Sigmoid colon (tissue), 6 donors: ENCODE measurements at regions not wholly inside any gene's neighbourhood (a gene's known extent, or its start where the extent isn't known, plus 50 kb on each side); places are given as distances from the start of the nearest gene placed in this dataset.

Experiments
- DNase-seq: peaks from one replicate; pipeline ENCODE4 v3.0.0-alpha.2; 2019
- H3K27ac ChIP-seq, 4 donors: fragments of 200-600 bp; sonication (generic); one replicate each; pipeline ENCODE4 v1.5.1; 2016 to 2019; ENCODE audit warnings: mild to moderate bottlenecking in 1 of 4
- H3K27me3 ChIP-seq, 3 donors: fragments of 200-600 bp; sonication (generic); one replicate each; pipeline ENCODE4 v1.5.1; 2019; ENCODE audit warnings: mild to moderate bottlenecking in 1 of 3
- H3K36me3 ChIP-seq, 4 donors: fragments of 200-600 bp; sonication (generic); one replicate each; pipeline ENCODE4 v1.5.1; 2016 to 2019
- H3K4me1 ChIP-seq, 4 donors: fragments of 200-600 bp; sonication (generic); one replicate each; pipeline ENCODE4 v1.5.1; 2017 to 2019
- H3K4me3 ChIP-seq, 4 donors: fragments of 200-600 bp; sonication (generic); one replicate each; pipeline ENCODE4 v1.5.1; 2017 to 2019; ENCODE audit warnings: mild to moderate bottlenecking in 2 of 4, moderate library complexity in 1 of 4
- H3K9me3 ChIP-seq, 4 donors: fragments of 200-600 bp in 3 of 4; sonication (generic) in 3 of 4; one replicate each; pipeline versions ENCODE4 v1.5.1 to v1.6.1; 2013 to 2019
- EP300 ChIP-seq, 4 donors: sonication (generic); formaldehyde crosslinking; IDR thresholded peaks; one replicate each; pipeline ENCODE4 v1.6.1; 2017; ENCODE audit warnings: antibody characterized with exemption in 4 of 4
- POLR2A ChIP-seq, 2 donors: fragments of 450-650 bp; IDR thresholded peaks; one replicate each; pipeline ENCODE4 v1.6.1; 2016; ENCODE audit warnings: antibody characterized with exemption in 2 of 2, mild to moderate bottlenecking in 2 of 2, moderate library complexity in 2 of 2
- POLR2AphosphoS5 ChIP-seq, 4 donors: sonication (generic); formaldehyde crosslinking; IDR thresholded peaks; one replicate each; pipeline ENCODE4 v1.6.1; 2017; ENCODE audit warnings: antibody characterized with exemption in 4 of 4
- WGBS, 2 donors: extraction: QIAGEN DNeasy Blood & Tissue Kit; methylation state at CpG; one replicate each; pipeline ENCODE4 v1.1.7; 2013; 5-methylcytosine and 5-hydroxymethylcytosine counted together
- intact Hi-C: fragments of 100-400 bp; cut with DNase I; formaldehyde crosslinking; loops from one replicate; pipeline ENCODE4 v1.15.1; 2023
- TF ChIP-seq, protein P1 (sequence below), 4 experiments: fragments of 450-650 bp in 3 of 4; fragments of 200-600 bp in 1 of 4; IDR thresholded peaks; one replicate each; pipeline ENCODE4 v1.5.1; 2016 to 2019; ENCODE audit warnings: antibody characterized with exemption in 4 of 4, mild to moderate bottlenecking in 3 of 4, moderate library complexity in 2 of 4
- donor health status: healthy with polysubstance abuse.
- donor health status: healthy.

DNA sequence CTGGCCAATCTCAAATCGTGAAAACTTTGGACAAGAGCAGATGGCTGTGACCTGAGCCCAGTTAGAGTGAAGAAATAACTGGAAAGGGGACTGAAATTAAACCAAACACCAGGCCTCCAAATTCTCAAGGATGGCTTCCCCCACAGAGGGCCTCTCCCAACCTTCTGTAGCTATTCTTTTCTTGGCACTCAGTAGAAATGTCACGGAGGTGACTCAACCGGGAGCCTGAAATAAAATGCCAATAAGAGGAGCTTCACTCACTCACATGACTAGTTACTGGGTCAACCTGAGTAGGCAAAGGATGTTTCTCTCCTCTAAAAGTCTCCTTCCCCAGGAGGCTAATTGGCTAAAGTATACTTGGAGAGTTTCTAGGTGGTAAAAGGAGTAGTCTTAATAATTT lies 230.7 kb downstream of the MAF start:
- DNase-seq: no peak
- H3K4me1 ChIP-seq: no peaks in the 10 kb centered on the region
- no peak overlapping the region for H3K4me3 ChIP-seq
- H3K27me3 ChIP-seq: no peaks in the 10 kb centered on the region
- intact Hi-C loops: no loop called here
- peaks cover 0 to 4% (median 1%) of the 10 kb centered on the region in 4 donors for H3K9me3 ChIP-seq
- 81 to 83% methylated on average over 3 of the region's 3 CpGs for WGBS, 2 donors
- no peak for TF ChIP-seq EP300 (IDR thresholded peaks at IDR 0.05)
- TF ChIP-seq POLR2AphosphoS5 (IDR thresholded peaks at IDR 0.05): no peak
- TF ChIP-seq, protein P1, sequence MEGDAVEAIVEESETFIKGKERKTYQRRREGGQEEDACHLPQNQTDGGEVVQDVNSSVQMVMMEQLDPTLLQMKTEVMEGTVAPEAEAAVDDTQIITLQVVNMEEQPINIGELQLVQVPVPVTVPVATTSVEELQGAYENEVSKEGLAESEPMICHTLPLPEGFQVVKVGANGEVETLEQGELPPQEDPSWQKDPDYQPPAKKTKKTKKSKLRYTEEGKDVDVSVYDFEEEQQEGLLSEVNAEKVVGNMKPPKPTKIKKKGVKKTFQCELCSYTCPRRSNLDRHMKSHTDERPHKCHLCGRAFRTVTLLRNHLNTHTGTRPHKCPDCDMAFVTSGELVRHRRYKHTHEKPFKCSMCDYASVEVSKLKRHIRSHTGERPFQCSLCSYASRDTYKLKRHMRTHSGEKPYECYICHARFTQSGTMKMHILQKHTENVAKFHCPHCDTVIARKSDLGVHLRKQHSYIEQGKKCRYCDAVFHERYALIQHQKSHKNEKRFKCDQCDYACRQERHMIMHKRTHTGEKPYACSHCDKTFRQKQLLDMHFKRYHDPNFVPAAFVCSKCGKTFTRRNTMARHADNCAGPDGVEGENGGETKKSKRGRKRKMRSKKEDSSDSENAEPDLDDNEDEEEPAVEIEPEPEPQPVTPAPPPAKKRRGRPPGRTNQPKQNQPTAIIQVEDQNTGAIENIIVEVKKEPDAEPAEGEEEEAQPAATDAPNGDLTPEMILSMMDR (IDR thresholded peaks at IDR 0.05): no peak
- no peak overlapping the region for H3K27ac ChIP-seq
- no peaks in the 10 kb centered on the region for H3K36me3 ChIP-seq

DNA sequence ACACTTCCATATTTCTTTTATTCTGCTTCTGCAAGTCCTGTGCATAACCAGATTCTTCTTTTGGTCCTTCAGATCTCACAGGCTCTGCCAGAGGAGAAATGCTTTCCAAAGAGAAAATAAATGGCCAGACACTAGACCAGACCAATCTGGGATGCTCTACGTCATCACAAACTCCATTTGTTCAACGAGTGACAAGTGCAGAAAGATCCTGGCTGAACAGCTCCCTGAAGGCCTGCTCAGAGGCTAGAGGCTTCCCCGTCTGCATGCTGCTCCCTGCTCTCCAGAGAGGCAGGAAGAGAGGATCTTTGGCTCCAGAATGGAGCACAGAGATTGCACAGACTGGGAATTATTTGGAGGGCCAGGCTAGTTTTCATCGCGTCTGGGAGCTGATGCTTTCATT lies 232.7 kb downstream of the MAF start:
- no peak for TF ChIP-seq POLR2A (IDR thresholded peaks at IDR 0.05)
- TF ChIP-seq EP300 (IDR thresholded peaks at IDR 0.05): no peak
- TF ChIP-seq, protein P1 (IDR thresholded peaks at IDR 0.05): no peak
- no peak for TF ChIP-seq POLR2AphosphoS5 (IDR thresholded peaks at IDR 0.05)
- intact Hi-C loops: no loop called here

DNA sequence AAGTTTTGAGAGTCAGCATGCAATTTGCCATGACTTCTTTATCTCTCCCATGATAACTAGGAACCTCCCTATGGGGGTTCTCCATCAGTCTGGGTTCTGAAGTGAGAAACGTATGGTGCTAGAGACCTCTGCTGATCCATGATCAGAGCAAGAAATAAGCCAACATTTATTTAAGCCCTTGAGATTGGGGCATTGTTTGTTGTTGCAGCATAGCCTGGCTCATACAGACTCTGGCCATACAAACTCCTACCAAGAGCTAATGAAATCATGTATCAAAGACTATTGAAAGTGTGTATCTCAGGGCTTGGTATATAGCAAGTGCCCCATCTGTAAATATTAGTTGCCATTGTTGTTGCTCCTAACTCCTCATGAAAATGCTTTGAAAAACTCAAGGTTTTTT lies 233.9 kb downstream of the MAF start:
- no peak overlapping the region for H3K27ac ChIP-seq
- H3K9me3 ChIP-seq: peaks cover 0 to 4% (median 1%) of the 10 kb centered on the region in 4 donors
- no peaks in the 10 kb centered on the region for H3K4me1 ChIP-seq
- no peaks in the 10 kb centered on the region for H3K27me3 ChIP-seq
- no peaks in the 10 kb centered on the region for H3K36me3 ChIP-seq
- H3K4me3 ChIP-seq: no peak overlapping the region
- 95% methylated on average over 1 of the region's 1 CpG for WGBS, 2 donors
- no peak for TF ChIP-seq POLR2A (IDR thresholded peaks at IDR 0.05)
- TF ChIP-seq EP300 (IDR thresholded peaks at IDR 0.05): no peak
- no peak for TF ChIP-seq POLR2AphosphoS5 (IDR thresholded peaks at IDR 0.05)
- TF ChIP-seq, protein P1 (IDR thresholded peaks at IDR 0.05): no peak
- intact Hi-C loops: no loop called here
- no peak for DNase-seq

More for the DNA sequence above, 232.7 kb downstream of the MAF start:
- peaks cover 0 to 4% (median 1%) of the 10 kb centered on the region in 4 donors for H3K9me3 ChIP-seq
- H3K36me3 ChIP-seq: no peaks in the 10 kb centered on the region
- DNase-seq: no peak
- 89 to 92% methylated on average over 5 of the region's 5 CpGs for WGBS, 2 donors
- no peaks in the 10 kb centered on the region for H3K27me3 ChIP-seq
- no peak overlapping the region for H3K4me3 ChIP-seq
- H3K27ac ChIP-seq: no peak overlapping the region
- H3K4me1 ChIP-seq: no peaks in the 10 kb centered on the region

DNA sequence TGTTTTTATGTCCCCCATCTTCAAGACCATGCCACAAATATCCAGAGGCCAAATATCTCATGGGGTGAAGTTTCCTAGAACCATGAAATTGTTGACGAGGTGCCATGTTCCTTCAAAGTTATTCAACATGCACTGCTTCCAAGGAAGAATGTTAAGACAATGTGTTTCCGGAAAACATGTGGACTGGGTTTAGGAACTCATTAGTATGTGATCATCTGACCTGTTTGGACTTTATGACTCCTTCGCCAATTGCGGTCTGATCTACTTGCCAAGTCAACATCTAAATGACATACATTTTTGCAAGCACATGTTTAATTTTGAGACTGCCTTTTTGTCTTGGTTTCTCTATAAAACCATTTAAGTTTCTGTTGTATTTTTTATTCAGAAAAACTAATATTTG lies 234.8 kb downstream of the MAF start:
- intact Hi-C loops: no loop called here
- WGBS, 2 donors: 82 to 87% methylated on average over 4 of the region's 4 CpGs
- TF ChIP-seq EP300 (IDR thresholded peaks at IDR 0.05) (no peak), POLR2A (IDR thresholded peaks at IDR 0.05) (no peak), POLR2AphosphoS5 (IDR thresholded peaks at IDR 0.05) (no peak)
- TF ChIP-seq, protein P1 (IDR thresholded peaks at IDR 0.05): no peak

DNA sequence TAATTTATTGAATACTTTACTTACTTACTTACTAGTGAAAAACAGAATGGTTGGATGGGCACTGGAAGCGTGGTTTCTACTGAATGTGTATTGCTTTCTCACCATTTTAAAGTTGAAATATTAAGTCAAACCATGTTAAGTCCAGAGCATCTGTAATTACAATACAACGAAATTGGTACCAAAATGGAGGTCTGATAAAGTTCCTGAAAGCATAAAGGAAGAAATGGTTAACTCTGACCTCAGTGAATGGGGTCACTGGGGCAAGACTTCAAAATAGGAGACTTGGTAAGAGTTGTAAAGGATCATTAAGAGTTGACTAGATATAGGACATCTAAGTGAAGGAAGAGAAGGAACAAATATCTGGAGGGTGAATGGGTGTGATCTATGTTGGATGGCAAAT lies 237.1 kb downstream of the MAF start:
- no peak for TF ChIP-seq EP300 (IDR thresholded peaks at IDR 0.05)
- TF ChIP-seq POLR2AphosphoS5 (IDR thresholded peaks at IDR 0.05): no peak
- TF ChIP-seq, protein P1 (IDR thresholded peaks at IDR 0.05): no peak
- no peak for TF ChIP-seq POLR2A (IDR thresholded peaks at IDR 0.05)
- WGBS, 2 donors: 78 to 87% methylated on average over 2 of the region's 2 CpGs
- intact Hi-C loops: no loop called here

More for the DNA sequence above, 234.8 kb downstream of the MAF start:
- no peaks in the 10 kb centered on the region for H3K4me1 ChIP-seq
- peaks cover 0 to 4% (median under 1%) of the 10 kb centered on the region in 4 donors for H3K9me3 ChIP-seq
- no peaks in the 10 kb centered on the region for H3K27me3 ChIP-seq
- no peaks in the 10 kb centered on the region for H3K36me3 ChIP-seq
- H3K4me3 ChIP-seq: no peak overlapping the region
- H3K27ac ChIP-seq: no peak overlapping the region
- DNase-seq: no peak

More for the DNA sequence above, 237.1 kb downstream of the MAF start:
- DNase-seq: no peak
- Histone ChIP-seq H3K27me3 (no peaks in the 10 kb centered on the region), H3K4me1 (no peaks in the 10 kb centered on the region), H3K36me3 (no peaks in the 10 kb centered on the region), H3K27ac (no peak overlapping the region), H3K9me3 (peaks cover 0 to 4% (median under 1%) of the 10 kb centered on the region in 4 donors), H3K4me3 (no peak overlapping the region)
